ENCODE measurements at regions not wholly inside any gene's neighbourhood (a gene's known extent, or its start where the extent isn't known, plus 50 kb on each side); places are given as distances from the start of the nearest gene placed in this dataset.

- no peak for DNase-seq
These were observed 360.1 kb downstream of the TNS3 start for GRCh38 chr7:47221826-47222225.

GRCh38 chr7:47218378-47219176 lies 363.3 kb downstream of the TNS3 start:
- no peak for DNase-seq

GRCh38 chr7:47217570-47218360 lies 364.1 kb downstream of the TNS3 start:
- DNase-seq = no peak

GRCh38 chr7:47217086-47217485 lies 364.8 kb downstream of the TNS3 start:
- DNase-seq = no peak

GRCh38 chr7:47216439-47216838 lies 365.5 kb downstream of the TNS3 start:
- DNase-seq = no peak

- no peak for DNase-seq
These were observed 366.3 kb downstream of the TNS3 start for GRCh38 chr7:47215640-47216039.

- DNase-seq = no peak
These were observed 366.9 kb downstream of the TNS3 start for GRCh38 chr7:47215049-47215448.

GRCh38 chr7:47213276-47213675 lies 368.6 kb downstream of the TNS3 start:
- no peak for DNase-seq

- no peak for DNase-seq
These were observed 370.4 kb downstream of the TNS3 start for GRCh38 chr7:47211519-47211973.

- no peak for DNase-seq
These were observed 371.5 kb downstream of the TNS3 start for GRCh38 chr7:47210281-47210854.

GRCh38 chr7:47207956-47208355 lies 374.0 kb downstream of the TNS3 start:
- no peak for DNase-seq

GRCh38 chr7:47204709-47205108 lies 377.2 kb downstream of the TNS3 start:
- no peak for DNase-seq

- DNase-seq = no peak
These were observed 379.6 kb downstream of the TNS3 start for GRCh38 chr7:47202146-47202783.

- DNase-seq = no peak
These were observed 383.8 kb downstream of the TNS3 start for GRCh38 chr7:47198159-47198558.

GRCh38 chr7:47197486-47197885 lies 384.4 kb downstream of the TNS3 start:
- DNase-seq = no peak

GRCh38 chr7:47196737-47197136 lies 385.2 kb downstream of the TNS3 start:
- no peak for DNase-seq

GRCh38 chr7:47196106-47196645 lies 385.7 kb downstream of the TNS3 start:
- no peak for DNase-seq

GRCh38 chr7:47195641-47196040 lies 386.3 kb downstream of the TNS3 start:
- no peak for DNase-seq

- no peak for DNase-seq
These were observed 387.3 kb downstream of the TNS3 start for GRCh38 chr7:47194516-47195057.

- no peak for DNase-seq
These were observed 388.9 kb downstream of the TNS3 start for GRCh38 chr7:47192978-47193377.

- no peak for DNase-seq
These were observed 390.0 kb downstream of the TNS3 start for GRCh38 chr7:47191876-47192291.

- DNase-seq = no peak
These were observed 390.6 kb downstream of the TNS3 start for GRCh38 chr7:47191316-47191715.

GRCh38 chr7:47190462-47190861 lies 391.4 kb downstream of the TNS3 start:
- no peak for DNase-seq
